ENCODE measurements at regions not wholly inside any gene's neighbourhood (a gene's known extent, or its start where the extent isn't known, plus 50 kb on each side); places are given as distances from the start of the nearest gene placed in this dataset.
A peak's percentile ranks its signal among the peaks of the same experiment; 100 is the strongest.

DNA sequence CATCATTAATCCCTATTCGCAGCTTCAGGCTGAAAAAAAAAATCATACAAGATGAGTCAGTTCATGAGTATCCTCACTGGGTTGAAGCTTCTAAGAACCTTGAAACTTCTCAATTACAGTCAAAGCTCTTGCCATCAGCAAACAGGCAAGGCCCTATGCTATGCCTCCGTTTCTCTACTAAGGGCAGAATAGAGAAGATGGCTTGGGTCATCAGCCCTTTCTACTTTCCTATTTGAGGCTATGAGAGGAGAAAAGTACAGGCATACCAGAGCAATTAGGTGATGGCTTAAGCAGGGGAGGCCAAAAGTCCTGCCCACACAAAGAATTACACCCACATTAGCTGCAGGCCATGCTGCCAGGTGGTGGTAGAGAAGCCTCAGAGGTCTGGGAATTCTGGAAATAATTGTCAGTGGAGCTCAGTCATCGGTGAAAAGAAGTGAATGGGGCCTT, 89.0 kb downstream of the MRPL46 start:
- peak; percentile 90 for DNase-seq

DNA sequence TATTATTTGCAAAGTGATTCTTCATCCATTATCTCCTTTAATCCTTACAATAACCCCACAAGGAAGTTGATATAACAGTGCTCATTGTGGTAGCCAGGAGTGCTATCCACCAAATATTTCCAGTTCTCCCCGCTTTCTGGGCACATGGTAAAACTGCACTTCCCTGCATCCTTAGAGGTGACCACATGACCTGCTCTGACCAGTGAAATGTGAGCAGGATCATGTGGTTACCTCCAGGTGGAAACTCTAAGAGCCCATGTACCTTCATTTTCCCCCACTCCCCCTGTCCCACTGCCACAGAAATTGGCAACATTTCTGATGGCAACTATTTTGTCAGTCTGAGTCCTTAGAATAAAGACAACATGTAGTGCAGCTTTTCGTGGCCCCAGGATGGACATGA, 89.7 kb downstream of the MRPL46 start:
- DNase-seq: no peak

DNA sequence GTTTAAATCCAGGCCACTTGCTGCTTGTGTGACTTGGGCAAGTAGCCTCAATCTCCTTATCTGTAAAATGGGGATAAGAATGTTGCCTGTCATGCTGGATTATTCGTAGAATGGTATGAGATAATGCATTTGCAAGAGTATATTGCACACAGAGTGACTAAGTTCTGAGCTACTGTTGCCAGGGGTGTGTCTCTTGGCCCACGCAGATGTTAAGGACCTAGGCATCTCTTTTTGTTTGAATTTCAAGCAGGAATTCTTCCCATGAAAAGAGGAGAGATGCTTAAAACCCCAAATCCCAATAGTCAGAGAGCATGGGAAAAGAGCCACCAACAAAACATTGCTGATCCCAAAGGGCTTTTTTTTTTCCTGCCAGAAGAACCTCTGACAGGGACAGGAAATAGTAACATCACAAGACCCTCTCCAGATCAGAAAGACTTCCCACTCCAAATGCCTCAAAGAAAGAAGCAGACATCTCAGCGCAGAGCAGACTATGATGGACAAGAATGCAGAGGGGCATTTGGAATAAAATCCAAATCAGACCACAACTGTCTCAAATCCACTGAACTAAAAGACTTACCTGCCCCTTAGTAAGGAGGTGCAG, 90.5 kb downstream of the MRPL46 start:
- peak; percentile 57 for DNase-seq

DNA sequence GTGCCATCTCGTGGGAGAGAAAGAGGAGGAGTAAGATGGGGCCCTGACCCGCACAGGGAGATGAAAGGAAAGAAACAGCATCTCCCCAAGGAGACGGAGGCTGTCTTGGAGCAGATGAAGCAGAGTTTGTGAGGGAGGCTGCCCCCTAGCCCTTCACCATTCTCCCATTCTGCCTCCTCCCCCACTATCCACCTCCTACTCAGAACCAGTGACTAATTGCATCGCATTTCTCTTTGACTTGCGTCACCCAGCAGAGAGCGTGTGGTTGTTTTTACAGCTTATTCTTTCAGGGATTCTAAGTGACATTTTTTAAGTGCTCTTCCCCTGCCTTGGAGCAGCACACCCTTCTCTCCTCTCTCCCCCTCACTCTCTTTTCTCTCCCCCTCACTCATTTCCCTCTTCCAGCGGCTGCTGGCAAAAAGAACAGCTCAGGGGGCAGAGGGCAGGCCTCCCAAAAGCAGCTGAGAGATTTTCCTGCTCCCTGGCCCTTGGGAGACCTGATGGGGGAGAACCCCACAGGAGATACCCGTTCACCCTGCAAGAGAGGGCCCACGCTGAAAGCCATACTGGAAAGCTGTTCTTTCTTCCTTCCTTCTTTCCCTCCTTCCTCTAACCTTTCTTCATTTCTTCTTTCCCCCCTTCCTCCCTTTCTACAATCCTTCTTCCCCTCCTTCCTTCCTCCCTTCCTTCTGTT, 91.8 kb downstream of the MRPL46 start:
- peak; percentile 85 for DNase-seq

DNA sequence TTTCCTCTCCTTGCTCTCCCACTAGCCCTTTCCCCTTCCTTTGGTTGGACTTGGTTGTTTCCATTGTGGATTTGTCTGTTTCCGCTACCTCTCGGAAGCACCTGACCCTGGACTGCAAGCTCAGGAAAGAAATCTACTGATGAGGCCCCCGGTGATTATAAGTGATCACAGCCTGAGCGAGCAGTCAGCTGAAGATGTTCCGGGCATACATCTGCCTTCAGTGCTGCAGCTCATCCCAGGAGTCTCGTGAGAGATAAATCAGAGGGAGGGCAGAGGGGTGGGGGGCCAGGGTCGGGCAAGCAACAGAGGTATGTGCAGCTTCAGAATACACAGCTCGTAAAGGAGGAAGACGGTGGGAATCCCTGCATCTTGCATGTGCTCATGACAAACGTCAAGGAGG, 102.1 kb downstream of the MRPL46 start:
- DNase-seq: no peak

DNA sequence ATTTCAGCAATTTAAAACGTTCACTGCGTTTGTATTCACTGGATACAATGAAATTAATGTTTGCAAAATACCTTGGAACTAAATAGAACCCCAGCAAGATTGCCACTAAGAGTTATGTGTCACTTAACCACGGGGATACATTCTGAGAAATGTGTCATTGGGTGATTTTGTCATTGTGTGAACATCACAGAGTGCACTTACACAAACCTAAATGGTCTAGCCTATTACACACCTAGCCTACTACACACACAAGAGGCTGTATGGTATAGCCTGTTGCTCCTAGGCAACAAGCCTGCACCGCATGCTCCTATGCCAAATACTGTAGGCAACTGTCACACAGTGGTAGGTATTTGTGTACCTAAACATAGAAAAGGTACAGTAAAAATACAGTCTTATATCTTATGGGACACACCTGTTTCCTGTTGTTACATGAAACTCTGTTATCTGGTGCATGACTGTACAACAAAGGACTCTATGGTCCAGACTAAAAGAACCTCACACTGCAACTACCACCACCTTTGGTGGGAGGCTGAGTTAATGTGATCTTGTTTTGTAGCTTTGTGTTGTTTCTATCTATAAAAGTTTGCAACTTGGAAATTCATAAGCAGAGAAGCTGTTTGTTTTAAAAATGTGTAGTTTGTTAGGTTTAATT, 92.2 kb upstream of the NTRK3 start:
- DNase-seq: no peak

DNA sequence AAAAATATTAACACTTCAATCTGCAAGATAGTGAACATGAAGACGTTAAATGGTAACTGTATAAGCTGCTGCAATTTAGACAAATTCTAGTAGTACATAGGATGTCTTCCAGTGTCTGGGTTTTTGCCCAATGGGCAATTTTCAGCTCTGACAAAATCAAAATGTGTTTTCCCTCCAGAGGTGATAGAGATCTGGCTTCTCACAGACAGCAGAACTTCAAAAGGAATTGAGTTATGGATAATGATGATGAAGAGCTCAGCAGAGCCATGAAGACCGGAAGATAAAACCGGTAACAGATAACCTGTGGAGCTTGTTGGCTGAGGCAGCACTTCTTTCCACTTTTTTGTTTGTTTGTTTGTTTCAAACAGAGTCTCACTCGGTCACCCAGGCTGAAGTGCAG, 89.4 kb upstream of the NTRK3 start:
- DNase-seq: no peak

DNA sequence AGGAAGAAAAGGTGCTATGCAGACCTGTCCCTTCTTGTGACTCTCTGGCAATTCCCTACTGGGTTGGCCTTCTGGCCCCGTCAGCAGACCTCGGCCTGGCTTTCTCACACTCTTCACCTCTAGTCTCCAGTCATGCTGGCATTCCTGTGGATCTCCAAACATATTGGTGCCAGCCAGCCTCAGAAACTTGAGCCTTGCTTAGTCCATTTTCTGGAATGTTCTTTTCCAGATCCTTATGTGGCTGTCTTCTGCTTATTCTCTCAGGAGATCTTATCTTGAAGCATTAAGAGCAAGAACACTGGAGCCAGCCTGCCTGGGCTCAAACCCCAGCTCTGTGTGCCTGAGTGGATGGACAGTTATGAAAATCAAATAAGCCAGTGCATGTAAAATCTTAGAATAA, 88.2 kb upstream of the NTRK3 start:
- DNase-seq: no peak

DNA sequence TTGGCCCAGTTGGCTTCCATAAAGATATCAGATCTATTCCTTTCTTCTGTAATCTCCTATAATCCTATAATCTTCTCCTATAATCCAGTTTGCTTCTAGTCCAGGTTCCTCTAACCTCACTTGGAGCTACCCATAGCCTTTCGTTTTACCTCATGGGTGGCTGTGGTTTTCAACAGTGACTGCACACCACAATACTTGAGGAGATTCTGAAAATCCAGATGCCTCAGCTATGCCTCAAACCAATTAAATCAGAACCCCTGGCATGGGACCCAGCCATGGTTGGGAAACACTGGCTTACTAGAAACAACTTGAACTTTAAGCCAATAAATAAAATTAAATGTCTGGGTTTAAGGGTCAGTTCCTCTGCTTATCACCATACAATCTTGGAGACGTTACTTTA, 86.1 kb upstream of the NTRK3 start:
- DNase-seq: no peak

DNA sequence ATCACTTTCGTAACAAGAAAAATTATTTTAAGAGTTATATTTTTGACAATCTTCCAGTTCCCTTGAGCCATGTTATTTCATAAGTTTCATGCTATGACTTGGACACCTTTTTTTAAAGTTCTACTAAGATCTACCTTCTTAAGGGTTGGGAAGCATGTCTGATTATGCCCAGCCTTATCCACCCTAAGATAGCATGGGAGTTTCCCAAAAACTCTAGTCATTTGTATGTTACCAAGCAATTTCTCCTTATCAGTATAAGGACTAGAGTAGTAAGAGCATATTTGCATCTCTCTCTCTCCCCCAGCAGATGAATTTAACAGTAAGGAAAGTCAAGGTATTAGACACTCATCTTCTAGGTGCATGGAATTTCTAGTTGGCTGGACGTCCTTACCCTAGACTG, 85.1 kb upstream of the NTRK3 start:
- no peak for DNase-seq

DNA sequence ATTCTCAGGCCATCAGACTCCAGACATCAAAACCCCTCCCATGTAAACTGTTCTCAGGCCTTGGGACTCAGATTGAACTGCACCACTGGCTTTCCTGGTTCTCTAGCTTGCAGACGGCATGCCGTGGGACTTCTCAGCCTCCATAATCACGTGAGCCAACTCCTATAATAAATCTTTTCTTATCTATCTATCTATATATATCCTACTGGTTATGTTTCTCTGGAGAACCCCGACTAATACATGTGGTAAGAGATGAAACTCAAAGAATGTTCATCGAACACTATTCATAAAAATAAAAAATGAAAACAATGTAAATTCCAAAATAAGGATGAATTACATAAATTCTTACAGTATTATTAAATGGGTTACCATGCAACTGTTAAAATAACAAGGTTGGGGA, 84.5 kb upstream of the NTRK3 start:
- DNase-seq: no peak

DNA sequence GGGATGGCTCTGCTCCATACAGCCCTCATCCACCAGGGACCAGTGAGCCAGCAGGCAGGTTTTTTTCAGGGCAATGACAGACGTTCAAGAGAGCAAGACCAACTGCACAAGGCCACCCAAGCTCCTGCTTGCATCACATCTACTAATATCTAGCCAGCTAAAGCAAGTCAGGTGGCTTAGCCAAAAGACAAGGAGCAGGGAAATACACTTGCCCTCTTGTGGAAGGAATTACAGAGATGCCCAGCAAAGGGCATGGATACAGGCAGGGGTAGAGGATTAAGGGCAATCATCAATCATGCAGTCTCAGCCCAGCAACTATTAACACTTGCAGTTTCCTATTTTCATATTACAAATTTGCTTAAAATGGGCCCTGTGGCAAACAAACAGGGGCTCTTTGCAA, 81.5 kb upstream of the NTRK3 start:
- peak; percentile 27 for DNase-seq

DNA sequence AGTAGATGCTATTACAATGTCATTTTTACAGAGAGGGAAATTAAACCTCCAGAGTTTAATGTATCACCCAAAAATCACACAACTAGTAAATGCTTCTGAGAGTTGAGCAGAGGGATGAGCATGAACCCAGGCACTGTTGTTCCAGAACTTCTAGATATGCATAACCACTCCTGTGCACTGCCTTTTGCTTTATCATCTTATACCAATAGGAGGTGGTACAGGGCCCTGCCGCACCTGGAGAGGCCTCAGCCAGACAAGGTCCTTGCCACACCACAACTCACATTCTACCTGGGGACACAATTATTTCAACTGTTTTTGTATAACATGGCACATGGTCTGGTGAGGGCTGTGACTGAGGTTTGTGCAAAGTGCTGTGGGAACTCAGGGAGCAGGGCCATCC, 78.5 kb upstream of the NTRK3 start:
- DNase-seq: no peak

DNA sequence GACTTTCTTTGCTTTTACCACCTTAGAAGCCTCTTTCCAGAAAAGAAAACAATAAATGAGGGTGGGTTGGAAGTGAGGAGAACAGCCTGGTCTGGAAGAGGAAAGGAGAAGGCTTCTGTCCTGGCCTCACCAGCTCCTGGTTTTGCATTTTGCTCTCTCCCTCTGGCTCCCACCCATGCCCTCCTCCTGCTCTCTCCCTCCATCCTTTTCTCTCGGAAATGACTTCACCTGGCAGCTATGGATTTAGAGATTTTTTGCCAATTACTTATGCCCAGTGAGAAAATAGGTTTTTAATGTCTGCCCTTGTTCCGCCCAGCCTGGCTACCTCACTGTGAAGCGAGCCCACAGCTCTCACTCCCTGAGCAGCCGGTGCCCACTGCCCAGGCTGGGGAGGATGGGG, 77.9 kb upstream of the NTRK3 start:
- DNase-seq: peak; percentile 70

DNA sequence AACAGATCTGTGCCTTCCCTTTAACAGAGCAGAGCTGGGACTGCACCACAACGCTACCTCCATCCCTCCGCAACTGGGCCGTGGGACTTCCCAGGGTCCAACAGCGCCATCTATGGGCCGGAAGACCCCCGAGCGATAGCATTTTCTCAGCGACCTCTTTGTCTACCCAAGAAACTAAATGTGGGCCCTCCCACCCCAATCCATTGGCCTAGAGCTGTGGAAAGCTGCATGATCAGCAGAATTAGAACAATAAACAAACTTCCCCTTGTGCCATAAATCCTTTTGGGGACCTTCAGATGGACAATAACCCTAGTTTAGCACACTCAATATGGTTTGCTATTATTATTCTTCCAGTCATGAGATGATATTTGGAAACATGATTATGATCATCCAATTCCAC, 74.8 kb upstream of the NTRK3 start:
- no peak for DNase-seq

DNA sequence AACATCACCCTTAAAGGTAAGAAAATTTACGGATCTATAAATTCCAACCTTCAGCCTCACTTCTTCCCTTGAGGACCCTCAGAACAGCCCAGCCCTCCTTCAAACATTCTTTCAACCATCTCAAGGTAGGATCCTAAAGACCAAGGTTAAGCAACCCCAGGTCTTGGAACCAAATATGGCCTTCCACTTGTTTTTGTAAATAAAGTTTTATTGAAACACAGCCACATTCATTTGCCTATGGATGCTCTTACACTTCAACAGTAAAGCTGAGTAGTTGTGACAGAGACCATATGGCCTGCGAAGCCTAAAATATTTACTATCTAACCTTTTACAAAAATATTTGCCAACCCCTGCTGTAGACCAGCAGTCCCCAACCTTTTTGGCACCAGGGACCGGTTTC, 70.4 kb upstream of the NTRK3 start:
- no peak for DNase-seq

DNA sequence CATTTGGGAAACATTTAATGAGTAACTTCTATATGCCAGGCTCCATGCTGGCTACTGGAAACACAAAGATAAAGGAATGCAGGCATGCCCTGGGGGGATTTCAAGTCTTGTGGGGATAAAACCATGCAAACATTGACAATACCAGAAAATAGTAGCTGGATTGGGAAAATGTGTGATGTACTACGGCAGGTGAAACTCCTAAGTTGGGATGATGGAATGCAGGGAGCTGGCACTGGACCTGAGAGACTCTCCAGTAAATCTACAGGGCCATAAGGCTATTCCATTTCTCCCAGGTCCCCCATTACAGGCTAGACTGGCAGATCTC, 68.2 kb upstream of the NTRK3 start:
- DNase-seq: no peak

DNA sequence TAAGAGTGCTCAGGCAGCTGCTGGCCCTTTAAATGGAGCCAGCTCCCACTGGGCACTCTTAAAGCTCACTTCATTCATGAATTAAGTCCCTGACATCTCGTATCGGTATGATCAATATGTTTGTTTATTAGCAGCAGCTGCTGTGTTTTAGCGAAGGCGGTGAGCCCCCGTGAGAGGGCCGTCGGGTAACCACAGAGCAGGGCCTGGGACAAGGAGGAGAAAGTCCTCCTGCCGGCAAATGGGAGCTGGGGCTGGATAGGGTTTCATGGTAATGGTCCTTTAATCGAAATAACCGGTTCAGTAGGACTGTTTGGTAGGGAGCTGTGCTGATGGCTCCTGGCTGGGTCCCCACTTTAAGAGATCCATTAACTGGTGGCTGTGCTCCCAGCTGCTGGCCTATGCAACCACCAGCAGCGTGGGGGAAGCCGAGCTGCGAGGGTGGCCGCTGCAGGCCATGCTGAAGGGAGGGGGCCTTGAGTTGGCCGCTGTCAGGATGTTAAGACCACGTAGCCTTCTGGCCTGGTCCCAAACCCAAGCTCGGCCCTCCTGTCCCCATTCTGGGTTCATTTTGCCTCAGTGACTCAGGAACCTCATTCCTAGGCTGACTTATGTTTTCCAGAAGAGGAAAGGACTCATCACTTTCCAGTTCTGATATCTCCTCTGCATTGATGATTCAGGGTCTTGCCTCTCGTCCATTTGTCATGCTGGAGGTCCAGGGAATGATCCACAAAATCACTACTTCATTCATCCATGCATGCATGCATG, 67.6 kb upstream of the NTRK3 start:
- no peak for DNase-seq

DNA sequence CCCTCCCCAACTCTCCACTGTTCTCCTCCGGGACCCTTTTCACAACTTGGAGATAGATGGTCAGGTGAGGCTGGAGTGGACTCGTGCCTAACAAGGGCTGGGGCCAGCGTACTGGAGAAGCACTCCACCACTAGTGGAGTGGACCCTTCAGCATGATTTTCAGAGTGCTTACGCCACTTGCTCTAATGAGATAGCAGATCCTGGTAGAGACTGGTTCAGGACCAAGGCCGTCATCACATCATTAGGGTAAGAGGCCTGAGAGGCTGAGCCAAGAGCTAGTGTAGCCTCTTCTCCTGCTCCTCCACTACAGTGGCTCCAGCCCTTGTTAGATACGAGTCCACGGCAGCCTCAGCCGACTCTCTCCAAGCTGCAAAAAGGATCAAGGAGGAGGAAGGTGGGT, 66.9 kb upstream of the NTRK3 start:
- no peak for DNase-seq

DNA sequence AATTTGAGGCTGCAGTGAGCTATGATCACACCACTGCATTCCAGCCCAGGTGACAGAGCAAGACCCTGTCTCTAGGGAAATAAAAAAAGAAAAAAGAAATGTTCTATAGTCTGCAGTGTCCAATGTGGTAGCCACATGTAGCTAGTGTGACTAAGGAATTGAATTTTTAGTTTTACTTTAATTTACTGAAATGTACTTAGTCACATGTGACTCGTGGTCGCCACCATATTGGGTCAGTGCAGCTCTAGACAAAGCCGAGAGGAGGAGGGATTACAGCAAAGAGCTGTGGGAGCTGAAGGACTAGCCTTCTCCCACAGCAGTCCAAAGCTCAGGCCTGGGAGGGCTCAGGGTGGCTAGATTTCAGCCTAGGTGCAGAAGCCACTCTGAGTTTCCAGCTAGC, 65.9 kb upstream of the NTRK3 start:
- no peak for DNase-seq

DNA sequence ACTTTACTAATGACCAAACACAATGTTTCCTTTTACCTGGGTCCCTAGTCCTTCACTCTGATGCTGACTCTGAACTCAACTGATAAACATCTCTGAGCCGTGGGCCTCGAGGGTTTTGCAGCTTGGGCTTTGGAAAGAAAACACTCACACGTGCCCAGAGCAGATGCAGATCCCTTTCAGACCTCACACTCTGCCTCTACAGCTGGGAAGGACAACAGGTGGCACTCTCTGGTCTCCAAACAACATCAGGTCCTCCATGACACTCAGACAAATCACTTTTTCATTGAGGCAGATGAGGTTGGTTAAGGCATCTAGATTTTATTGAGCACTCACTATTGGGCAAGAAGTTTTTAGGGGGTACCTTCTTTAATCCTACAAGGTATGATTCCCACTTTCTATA, 64.7 kb upstream of the NTRK3 start:
- no peak for DNase-seq

DNA sequence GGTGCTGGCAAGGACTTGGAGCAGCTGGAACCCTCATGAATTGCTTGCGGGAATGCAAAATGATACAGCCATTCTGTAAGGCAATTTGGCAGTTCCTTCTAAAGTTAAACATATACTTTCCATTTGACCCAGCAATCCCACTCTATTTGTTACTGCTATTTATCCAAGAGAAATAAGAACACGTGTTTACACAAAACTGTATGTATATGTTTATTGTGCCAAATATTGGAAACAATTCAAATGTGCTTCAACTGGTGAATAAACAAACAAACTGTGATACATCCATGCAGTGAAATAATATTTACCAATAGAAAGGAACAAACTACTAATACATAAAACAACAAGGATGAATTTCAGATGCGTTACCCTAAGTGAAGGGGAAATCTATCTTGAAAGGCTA, 60.0 kb upstream of the NTRK3 start:
- no peak for DNase-seq

DNA sequence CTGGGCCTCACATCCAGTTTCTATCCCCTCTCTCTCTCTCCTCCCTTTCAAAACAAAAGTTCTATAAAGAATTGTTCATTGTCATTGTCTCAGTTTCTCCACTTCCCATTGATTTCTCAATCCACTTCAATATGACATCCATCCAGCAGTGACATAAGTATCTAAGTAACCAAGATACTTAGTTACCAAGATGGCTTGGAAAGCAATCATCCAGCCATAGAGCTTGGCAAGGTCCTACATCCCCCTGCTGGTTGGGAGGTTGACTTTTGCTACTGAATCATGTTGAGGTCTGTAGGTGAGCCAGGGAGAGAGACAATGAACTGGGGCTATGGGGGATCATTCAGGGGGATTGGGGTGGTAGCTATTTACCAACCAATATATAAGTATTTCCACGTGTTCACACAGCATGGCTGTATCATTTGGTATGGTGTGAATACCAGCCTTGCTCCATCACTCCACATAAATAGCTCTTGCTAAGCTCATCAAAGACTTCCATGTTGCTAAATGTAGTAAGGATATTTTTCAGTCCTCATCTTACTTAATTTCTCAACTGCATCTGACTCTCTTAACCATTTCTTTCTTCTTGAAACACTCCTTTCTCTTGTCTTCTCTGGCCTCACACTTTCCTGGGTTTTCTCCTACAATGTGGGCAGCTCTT, 58.8 kb upstream of the NTRK3 start:
- DNase-seq: no peak
